ENCODE measurements at regions not wholly inside any gene's neighbourhood (a gene's known extent, or its start where the extent isn't known, plus 50 kb on each side); places are given as distances from the start of the nearest gene placed in this dataset.
"Not testable (repeated sequence)": the region's sequence is repeated elsewhere in the genome, so short reads cannot be mapped to it uniquely, and the experiment has no call there.

DNA sequence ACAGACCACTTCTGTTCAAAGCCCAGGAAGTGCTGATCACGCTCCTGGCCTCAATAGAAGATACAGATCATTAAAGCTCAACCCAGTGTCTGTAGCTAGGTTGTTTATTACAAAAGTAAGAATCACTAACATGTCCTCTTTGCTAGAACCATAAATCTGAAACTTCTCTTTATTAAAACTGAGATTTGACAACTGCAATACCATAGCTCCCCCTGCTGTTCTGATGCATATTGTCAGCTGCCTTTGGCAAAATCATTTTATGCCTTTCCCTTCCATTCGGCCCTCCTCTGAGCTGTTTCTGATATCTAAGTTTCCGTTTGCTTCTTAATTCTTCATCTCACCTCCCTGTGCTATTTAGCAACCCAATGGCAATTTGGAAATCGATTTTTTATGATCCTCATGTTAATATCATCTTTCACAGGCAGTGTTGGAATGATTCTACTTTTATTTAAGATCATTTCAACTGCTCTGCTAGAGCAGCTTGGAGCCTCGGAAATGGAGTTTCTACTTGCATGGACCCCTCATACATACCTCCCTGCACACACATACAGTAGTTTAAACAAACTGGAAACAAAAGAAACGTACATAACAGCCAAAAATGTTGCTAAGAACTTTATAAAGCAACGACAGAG, 998.8 kb downstream of the MAT2B start:
- DNase-seq (ENCODE audit: low read depth): peak; percentile 63

DNA sequence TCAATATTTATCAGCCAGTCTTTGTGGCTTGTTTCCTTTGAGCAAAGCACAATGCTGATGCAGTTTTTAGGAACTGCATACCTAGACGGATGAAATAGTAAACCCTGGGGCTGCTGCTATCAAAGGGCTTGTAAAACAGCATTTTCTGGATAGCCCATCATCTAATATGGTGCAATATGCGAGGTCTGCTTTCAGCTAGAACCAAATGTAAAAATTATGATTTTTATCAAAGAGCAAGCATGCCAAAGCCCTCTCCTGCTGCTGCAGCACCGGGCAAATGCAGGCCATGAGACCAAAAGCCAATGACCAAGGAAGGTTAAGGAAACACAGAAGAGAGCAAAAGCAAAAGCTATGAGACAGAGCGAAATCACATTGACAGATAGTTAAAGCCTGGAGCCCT, 1000.4 kb downstream of the MAT2B start:
- no peak for DNase-seq (ENCODE audit: low read depth)

DNA sequence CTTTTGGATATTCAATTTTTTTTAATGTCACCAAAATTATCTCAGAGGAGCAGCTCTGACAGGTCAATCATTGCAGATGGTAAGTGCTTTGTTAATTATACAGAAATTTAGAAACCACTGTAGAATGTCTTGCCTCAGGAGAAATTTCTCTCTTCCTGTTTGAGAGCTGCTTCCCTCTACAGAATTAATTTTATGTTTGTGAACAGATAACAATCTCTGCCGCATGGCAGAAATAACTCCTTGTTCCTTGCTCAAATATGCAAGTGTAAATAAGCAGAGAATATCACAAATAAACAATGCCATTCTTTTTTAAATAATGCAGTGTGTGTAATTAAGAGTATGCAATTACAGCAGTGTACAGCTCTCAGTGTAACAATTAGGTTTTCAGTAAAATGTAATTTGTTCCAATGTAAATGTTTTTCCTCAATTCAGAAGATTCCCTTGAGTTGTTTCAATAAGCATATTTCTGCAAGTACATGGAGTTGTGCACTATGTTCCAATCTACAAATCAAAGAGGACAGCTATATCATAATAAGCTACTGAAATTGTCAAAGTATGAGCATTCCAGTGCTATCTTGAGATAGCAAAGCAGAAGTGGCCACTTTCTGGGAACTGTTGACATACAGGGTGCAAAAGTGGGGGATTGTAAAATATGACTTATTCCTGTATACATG, 1012.8 kb downstream of the MAT2B start:
- no peak for DNase-seq (ENCODE audit: low read depth)

DNA sequence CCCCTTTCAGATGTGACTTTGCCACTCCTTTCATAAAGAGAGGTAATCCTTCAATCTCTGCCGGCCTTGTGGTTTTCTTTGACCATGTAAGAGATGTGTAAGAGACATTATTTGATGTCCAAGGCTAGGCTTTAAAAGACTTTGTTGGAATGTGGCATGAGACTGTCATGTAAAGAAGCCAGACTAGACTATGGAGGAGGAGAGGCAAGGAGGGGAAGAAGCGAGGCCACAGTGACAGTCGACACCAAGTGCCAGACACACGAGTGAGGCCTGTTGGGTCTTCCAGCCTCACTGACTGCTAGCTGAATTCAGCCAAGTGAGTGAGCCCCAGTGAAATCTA, 1013.3 kb downstream of the MAT2B start:
- DNase-seq (ENCODE audit: low read depth): no peak

DNA sequence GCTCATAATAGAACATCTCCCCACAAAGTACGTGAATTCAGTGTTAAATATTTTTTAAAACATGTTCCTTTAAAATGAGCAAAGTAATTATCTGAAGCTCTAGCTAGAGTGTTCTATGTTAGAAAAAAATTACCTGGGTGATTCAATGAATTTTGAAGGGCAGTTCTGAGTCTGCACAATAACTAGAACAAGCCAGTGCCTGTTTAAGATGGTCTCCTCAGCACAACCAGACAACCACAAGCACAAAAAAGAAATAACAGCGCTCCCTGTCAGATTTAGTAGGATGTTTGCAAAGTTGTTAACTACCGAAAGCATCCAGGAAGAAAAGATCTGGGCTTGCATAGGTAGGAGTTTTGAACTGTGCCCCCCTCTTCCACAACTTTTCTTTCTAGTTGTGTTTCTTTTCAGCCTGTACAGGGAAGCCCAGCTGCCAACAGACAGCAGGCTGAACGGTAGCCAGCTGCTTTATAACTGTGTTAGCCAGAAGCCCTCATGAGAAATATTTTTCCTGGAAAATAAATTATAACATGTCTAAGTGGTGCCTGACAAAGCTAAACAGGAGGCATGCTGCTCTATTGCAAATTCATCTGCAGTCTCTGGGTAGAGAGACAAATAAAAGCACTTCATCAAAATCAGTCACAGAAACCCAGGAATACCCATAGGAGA, 1026.9 kb downstream of the MAT2B start:
- no peak for DNase-seq (ENCODE audit: low read depth)

DNA sequence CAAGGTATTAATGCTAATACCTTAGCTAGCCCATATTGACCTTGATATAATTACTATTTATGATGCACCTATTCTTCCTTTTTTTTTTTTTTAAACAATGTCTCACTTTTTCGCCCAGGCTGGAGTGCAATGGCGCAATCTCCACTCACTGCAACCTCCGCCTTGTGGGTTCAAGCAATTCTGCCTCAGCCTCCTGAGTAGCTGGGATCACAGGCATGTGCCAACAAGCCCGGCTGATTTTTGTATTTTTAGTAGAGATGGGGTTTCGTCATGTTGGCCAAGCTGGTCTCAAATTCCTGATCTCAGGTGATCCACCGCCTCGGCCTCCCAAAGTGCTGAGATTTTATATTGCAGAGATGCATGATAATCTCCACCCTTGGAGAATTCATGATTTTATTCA, 1028.0 kb downstream of the MAT2B start:
- not testable (repeated sequence) for DNase-seq (ENCODE audit: low read depth)

DNA sequence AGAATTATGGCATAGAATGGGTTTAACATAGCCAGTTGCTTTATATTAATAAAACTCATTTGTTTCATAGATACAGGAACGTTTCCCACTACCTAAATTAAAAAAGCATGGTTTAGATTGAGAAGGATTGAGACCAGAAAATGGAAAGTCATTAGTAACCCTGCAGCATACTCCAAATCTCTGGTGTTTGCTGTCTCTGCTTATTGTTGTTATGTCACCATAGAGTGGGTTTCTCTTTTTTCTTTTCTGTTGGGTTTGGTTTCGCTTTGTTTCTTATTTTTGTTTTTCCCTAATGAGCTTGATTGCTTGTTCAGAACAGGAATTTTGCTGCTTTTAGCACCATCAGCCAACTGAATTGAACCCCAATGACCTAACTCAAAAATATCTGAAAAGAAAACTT, 1034.8 kb downstream of the MAT2B start:
- no peak for DNase-seq (ENCODE audit: low read depth)

DNA sequence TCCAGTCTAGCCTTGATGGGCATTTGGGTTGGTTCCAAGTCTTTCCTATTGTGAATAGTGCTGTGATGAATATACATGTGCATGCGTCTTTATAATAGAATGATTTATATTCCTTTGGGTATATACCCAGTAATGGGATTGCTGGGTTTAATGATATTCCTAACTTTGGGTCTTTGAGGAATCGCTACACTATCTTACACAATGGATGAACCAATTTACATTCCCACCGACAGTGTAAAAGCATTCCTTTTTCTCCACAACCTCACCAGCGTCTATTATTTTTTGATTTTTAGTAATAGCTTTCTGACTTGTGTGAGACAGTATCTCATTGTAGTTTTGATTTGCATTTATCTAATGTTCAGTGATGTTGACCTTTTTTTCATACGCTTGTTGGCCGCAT, 1040.1 kb downstream of the MAT2B start:
- DNase-seq (ENCODE audit: low read depth): no peak

DNA sequence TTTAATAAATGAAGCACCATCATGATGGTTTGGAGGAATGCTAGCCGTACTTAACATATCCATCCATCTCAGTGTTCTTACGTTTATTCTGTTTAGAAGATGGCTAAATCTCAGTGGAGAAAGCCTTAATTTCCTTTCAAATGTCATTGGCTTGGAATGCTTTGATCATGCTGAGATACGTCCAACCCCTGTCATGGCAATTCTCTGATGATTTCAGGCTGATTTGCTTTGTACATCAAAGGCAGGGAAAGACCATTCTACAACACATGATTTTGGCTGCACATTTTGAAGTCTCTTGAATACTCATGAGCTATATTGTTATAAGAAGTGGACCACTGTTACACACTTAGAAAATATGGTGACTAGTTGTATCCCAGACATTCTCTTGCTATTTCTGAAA, 1048.4 kb downstream of the MAT2B start:
- DNase-seq (ENCODE audit: low read depth): no peak

DNA sequence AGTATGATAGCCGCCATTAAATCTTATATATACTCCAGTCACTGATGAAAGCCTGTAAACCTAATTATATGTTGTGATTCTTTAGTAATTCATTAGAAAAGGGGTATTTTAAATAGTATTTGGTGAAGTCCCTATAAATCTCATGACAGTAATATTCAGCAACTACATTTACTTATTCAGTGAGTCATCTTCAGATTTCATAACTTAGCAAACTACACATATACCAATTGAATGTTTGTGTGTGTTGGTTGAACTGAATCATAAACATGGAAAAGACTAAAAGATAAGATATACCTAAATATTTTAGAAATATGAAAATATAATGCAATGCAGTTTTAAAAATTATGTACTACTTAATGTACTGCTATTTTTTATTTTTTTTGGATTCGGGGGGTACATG, 1050.4 kb downstream of the MAT2B start:
- peak; percentile 26 for DNase-seq (ENCODE audit: low read depth)

DNA sequence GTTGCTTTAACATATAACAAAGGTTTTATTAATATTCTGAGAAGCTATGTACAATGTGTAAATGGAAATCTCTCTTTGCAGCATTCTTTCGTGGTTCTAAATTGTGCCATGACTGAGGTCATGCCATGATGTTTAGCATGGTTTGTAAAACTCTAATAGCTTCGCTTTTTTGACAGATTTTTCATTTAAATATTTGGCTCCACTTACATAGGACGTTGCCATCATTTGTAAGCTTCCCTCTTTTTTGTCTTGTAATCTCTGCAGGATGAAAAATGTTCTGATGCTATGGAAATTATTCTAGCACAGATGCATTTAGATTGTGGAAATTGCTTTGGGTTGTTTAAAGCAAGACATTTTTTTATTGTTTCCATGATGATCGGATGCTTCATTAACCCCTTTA, 1054.8 kb downstream of the MAT2B start:
- DNase-seq (ENCODE audit: low read depth): no peak

DNA sequence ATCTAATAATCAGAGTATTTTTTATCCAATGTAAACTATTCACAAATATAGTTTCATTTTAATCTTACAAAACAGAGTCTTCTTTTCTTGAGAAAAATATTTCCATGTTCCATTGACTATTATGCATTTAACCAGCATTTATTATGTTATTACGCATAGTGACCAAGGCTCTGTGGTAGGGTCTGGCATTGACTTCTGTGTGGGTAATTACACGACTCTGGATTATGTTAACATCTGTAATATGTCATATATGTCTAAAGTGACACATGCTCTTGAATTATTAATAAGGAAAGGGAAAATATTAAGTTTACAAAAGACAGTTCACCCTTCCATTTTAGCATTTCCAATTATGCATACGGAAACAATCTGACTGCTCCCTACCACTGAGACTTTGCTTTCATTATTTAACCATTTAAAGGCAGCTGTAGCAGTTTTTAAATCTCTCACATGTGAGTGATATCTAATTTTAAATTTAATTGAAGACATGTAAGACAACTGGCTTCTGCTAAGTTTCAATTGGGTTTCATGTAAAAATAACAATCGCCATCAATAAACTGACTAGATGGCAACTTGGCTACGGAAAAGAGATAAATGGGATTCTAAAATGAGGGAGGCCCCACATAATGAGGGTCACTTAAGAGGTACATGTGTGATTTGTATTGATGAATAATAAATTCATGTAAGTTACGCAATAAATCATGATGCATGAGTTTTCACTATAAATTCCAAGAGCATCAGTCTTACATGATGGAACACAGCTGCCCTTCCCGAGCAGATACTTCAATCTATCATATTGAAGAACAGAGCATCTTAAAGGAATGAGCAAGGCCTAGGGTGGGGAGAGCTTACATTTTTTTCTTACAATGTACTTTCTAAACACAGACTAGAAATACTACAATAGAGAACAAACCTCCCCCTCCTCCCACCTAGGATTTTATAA, 1056.8 kb downstream of the MAT2B start:
- peak; percentile 15 for DNase-seq (ENCODE audit: low read depth)

DNA sequence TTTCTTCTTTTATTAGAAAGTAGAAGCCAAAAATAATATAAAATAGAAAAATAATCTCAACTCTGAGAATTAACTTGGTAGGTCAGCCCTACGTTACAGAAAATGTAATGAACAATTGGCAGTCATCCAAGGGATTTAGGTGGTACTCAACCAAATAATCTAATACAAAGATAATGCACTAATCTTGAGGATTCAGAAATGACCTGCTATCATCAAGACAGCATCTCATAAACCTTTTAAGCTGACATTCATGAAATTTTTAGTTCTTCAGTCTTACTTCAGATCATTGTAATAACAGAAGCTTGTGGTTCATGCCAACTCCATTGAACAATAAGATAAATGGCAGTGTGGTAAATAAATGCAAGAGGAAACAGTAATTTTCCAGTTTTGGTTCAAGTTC, 1058.0 kb downstream of the MAT2B start:
- no peak for DNase-seq (ENCODE audit: low read depth)

DNA sequence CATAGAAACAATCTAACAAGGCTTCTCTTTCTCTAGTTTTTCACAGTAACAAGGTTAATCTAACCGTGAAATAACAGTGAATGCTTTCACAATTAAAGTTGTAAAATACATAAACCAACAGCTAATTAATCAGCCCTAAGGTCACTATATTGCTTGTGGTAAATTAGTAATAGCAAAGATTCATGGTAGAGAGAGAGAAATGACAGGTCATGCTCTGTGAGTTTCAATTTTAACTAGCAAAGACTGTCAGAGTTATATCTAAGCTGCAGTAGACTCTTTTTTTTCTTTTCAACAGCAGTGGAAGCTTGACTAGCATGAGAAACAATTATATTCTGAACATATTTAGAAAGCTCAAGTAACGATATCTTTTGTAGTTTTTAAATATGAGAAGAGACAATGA, 1068.0 kb downstream of the MAT2B start:
- no peak for DNase-seq (ENCODE audit: low read depth)

DNA sequence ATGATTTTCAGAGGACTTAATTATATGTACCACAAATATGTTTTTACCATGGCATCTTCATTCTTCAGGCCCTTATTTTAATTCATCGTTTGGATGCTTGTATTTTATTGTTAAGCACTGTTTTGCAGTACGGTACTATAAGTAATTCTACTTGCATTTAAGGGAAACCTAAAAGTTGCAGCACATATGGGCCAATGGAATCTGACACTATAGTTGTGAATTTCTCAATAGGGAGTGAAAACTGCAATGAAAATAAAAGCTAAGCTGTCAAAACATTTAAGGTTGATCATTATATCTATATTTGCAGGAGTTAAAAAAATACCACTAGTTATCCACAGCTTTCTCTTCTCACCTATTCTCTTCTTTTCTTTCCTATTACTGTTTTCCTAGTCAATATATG, 1071.8 kb downstream of the MAT2B start:
- DNase-seq (ENCODE audit: low read depth): no peak

DNA sequence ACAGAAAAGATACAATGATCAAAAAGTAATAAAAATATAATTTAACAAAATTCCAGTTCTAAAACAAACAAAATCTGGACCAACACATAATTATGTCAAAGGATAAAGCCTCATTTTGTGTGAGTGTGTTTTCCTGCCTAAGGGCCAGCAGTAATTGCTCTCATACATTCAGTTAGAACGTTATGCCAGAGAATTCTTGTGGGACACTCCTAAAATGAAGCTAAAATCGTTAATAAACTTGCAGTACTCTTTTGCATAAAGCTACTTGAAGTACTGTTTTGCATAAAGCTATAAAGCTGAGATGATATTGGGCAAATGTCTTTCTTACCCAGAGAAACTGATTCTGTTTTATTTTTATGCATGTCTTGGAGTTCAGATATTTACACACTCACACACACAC, 1072.3 kb downstream of the MAT2B start:
- no peak for DNase-seq (ENCODE audit: low read depth)

DNA sequence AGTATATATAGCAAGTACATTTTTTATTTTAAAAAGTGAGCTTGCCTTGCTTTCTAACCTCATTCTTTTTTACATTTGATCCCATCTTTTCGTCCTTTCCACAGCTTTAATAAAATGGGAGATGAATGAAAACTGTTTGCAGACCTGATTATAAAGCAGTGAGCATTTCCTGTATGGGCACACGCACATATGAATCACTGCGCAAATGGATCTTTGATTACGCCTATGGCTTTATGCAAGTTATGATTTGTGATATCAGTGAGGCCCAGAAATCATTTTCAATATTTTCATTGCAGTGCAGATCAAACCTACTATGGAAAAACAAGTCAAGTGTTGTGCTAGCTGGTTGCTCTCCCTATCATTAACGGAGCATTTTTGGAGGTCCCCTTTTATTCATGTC, 1073.0 kb downstream of the MAT2B start:
- no peak for DNase-seq (ENCODE audit: low read depth)

DNA sequence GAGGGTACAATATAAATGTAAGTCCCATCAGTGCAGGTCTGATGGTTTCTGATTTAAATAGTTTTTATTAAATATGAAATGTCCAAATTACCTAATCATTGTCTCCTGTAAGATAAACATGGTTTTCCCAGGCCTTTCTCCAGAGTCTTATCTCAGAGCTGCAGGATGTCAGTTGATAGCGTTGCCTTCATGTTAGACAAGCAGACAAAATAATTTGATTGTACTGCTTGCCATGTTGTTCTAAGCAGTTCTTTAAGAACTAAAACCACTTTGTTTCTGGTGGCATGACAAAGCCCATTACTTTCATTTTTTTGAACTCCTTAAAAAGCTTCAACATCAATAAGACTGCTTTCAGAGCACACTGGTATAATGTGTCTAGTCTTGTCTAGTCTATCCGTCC, 1073.5 kb downstream of the MAT2B start:
- DNase-seq (ENCODE audit: low read depth): no peak

DNA sequence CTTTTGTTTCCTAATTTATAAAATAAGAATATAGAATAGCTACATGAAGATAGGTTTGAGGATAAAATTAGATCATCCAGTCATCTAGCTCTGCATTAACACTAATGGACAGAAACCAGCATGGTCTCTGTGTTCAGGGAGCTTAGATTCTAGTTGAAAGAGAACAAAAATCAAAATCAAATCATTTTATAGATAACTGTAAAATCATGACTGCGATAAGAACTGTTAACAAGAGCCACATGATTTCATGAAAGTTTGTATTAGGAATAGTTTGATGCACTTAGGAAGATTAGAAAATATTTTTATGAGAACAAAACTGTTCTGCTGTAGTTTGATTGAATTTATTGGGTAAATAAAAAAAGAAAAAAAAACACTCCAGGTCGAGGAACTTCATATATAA, 1074.7 kb downstream of the MAT2B start:
- no peak for DNase-seq (ENCODE audit: low read depth)

DNA sequence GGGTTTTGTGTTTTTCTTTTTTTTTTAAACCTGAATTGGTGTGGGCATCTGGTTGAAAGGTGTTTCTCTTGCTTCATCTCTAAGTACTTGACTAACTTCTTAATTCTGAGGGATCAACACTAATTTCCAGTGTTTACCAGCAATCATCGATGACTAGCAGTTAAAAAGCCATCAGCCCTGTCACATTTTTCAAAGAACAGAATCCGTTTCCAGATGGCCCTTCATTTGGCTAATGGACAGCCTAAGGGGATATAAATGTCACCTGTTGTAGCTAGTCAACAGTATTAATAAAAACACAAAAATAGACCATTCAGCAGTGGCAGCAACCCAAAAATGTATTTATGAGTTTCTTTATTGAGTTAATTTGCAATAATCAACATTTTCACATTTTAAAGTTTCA, 1076.5 kb downstream of the MAT2B start:
- DNase-seq (ENCODE audit: low read depth): no peak

DNA sequence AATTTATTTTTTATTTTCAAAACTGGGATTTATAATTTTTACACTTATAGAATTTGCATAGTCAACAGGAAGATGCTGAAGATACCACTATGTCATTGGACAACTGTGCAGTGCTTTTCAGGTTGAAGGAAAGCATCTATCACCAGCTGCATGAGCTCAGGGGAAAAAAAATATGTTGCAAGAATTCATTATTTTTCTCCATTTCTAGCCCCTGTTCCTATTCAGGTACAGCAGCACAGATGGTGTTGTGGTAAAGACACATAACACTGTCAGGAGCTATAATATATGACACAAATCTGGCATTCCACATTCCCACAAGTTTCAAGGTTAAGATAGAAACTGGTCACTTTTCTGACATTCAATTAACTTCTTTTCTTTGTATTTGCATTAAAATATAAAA, 1088.6 kb downstream of the MAT2B start:
- DNase-seq (ENCODE audit: low read depth): no peak

DNA sequence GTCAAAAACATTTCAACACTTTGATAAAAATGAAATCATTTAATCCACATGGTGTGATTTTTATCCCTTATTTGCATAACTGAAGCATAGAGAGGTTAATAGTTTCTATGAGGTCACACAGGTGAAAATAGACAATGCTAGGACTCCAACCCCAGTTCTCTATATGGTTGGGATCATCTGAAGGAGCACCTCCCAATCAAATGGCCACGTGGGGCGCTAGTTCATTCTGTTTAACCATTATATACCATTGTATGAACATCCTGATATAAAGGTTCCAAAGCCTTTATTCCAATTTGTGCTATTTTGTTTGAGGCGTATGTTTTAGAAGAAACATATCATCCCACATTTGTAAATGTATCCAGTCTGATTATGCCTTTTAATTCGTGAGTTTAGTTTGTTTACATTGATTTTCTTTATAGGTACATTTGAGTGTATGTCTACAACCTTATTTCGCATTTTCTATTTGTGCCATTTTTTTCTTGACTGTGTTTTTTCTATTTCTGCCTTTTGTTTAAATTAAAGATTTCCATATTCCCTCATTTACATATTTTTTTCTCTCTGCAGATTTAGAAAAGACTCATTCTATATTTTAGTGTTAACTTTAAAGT, 1092.0 kb downstream of the MAT2B start:
- DNase-seq (ENCODE audit: low read depth): peak; percentile 10

Measured in ELR (cell line).